Sigmoid colon (tissue), 6 donors: ENCODE measurements at regions not wholly inside any gene's neighbourhood (a gene's known extent, or its start where the extent isn't known, plus 50 kb on each side); places are given as distances from the start of the nearest gene placed in this dataset.
"Not testable (repeated sequence)": the region's sequence is repeated elsewhere in the genome, so short reads cannot be mapped to it uniquely, and the experiment has no call there.

ENCODE experiments used
- DNase-seq: peaks from one replicate; pipeline ENCODE4 v3.0.0-alpha.2; 2019
- H3K27ac ChIP-seq, 4 donors: fragments of 200-600 bp; sonication (generic); one replicate each; pipeline ENCODE4 v1.5.1; 2016 to 2019; ENCODE audit warnings: mild to moderate bottlenecking in 1 of 4
- H3K27me3 ChIP-seq, 3 donors: fragments of 200-600 bp; sonication (generic); one replicate each; pipeline ENCODE4 v1.5.1; 2019; ENCODE audit warnings: mild to moderate bottlenecking in 1 of 3
- H3K36me3 ChIP-seq, 4 donors: fragments of 200-600 bp; sonication (generic); one replicate each; pipeline ENCODE4 v1.5.1; 2016 to 2019
- H3K4me1 ChIP-seq, 4 donors: fragments of 200-600 bp; sonication (generic); one replicate each; pipeline ENCODE4 v1.5.1; 2017 to 2019
- H3K4me3 ChIP-seq, 4 donors: fragments of 200-600 bp; sonication (generic); one replicate each; pipeline ENCODE4 v1.5.1; 2017 to 2019; ENCODE audit warnings: mild to moderate bottlenecking in 2 of 4, moderate library complexity in 1 of 4
- H3K9me3 ChIP-seq, 4 donors: fragments of 200-600 bp in 3 of 4; sonication (generic) in 3 of 4; one replicate each; pipeline versions ENCODE4 v1.5.1 to v1.6.1; 2013 to 2019
- CTCF ChIP-seq, 4 experiments: fragments of 450-650 bp in 3 of 4; fragments of 200-600 bp in 1 of 4; IDR thresholded peaks; one replicate each; pipeline ENCODE4 v1.5.1; 2016 to 2019; ENCODE audit warnings: antibody characterized with exemption in 4 of 4, mild to moderate bottlenecking in 3 of 4, moderate library complexity in 2 of 4
- EP300 ChIP-seq, 4 donors: sonication (generic); formaldehyde crosslinking; IDR thresholded peaks; one replicate each; pipeline ENCODE4 v1.6.1; 2017; ENCODE audit warnings: antibody characterized with exemption in 4 of 4
- POLR2A ChIP-seq, 2 donors: fragments of 450-650 bp; IDR thresholded peaks; one replicate each; pipeline ENCODE4 v1.6.1; 2016; ENCODE audit warnings: antibody characterized with exemption in 2 of 2, mild to moderate bottlenecking in 2 of 2, moderate library complexity in 2 of 2
- POLR2AphosphoS5 ChIP-seq, 4 donors: sonication (generic); formaldehyde crosslinking; IDR thresholded peaks; one replicate each; pipeline ENCODE4 v1.6.1; 2017; ENCODE audit warnings: antibody characterized with exemption in 4 of 4
- WGBS, 2 donors: extraction: QIAGEN DNeasy Blood & Tissue Kit; methylation state at CpG; one replicate each; pipeline ENCODE4 v1.1.7; 2013; 5-methylcytosine and 5-hydroxymethylcytosine counted together
- intact Hi-C: fragments of 100-400 bp; cut with DNase I; formaldehyde crosslinking; loops from one replicate; pipeline ENCODE4 v1.15.1; 2023
- donor health status: healthy with polysubstance abuse.
- donor health status: healthy.

GRCh38 chr14:21860172-21860571 lies 186.6 kb upstream of the OR4E1 start:
- TF ChIP-seq EP300 (IDR thresholded peaks at IDR 0.05): no peak
- TF ChIP-seq POLR2AphosphoS5 (IDR thresholded peaks at IDR 0.05): no peak
- TF ChIP-seq CTCF (IDR thresholded peaks at IDR 0.05): peak in 1 of 4 experiments; percentile 7
- no peak for TF ChIP-seq POLR2A (IDR thresholded peaks at IDR 0.05)
- Histone ChIP-seq H3K4me1 (peaks cover 0 to 5% (median 0%) of the 10 kb centered on the region in 4 donors), H3K27me3 (no peaks in the 10 kb centered on the region), H3K4me3 (no peak overlapping the region), H3K9me3 (no peaks in the 10 kb centered on the region), H3K27ac (no peak overlapping the region), H3K36me3 (no peaks in the 10 kb centered on the region)
- no peak for DNase-seq
- WGBS, 2 donors: 72 to 78% methylated on average over 3 of the region's 3 CpGs
- intact Hi-C loops: no loop called here

GRCh38 chr14:21852775-21853174 lies 179.2 kb upstream of the OR4E1 start:
- H3K4me3 ChIP-seq: no peak overlapping the region
- intact Hi-C loops: no loop called here
- DNase-seq: no peak
- H3K27ac ChIP-seq: no peak overlapping the region
- no peaks in the 10 kb centered on the region for H3K27me3 ChIP-seq
- TF ChIP-seq EP300 (IDR thresholded peaks at IDR 0.05): no peak
- TF ChIP-seq CTCF (IDR thresholded peaks at IDR 0.05): no peak
- TF ChIP-seq POLR2AphosphoS5 (IDR thresholded peaks at IDR 0.05): no peak
- no peak for TF ChIP-seq POLR2A (IDR thresholded peaks at IDR 0.05)
- no peaks in the 10 kb centered on the region for H3K36me3 ChIP-seq
- H3K9me3 ChIP-seq: no peaks in the 10 kb centered on the region
- WGBS, 2 donors: 82 to 85% methylated on average over 3 of the region's 3 CpGs
- no peaks in the 10 kb centered on the region for H3K4me1 ChIP-seq

- WGBS, 2 donors: 24 to 26% methylated on average over 4 of the region's 4 CpGs
- Histone ChIP-seq H3K4me1 (no peaks in the 10 kb centered on the region), H3K4me3 (no peak overlapping the region), H3K27me3 (no peaks in the 10 kb centered on the region), H3K27ac (no peak overlapping the region), H3K36me3 (no peaks in the 10 kb centered on the region), H3K9me3 (no peaks in the 10 kb centered on the region)
- intact Hi-C loops: no loop called here
- DNase-seq: no peak
- TF ChIP-seq POLR2AphosphoS5 (IDR thresholded peaks at IDR 0.05): no peak
- peak in 3 of 4 experiments; percentile 11 to 49 (median 12) for TF ChIP-seq CTCF (IDR thresholded peaks at IDR 0.05)
Observed at GRCh38 chr14:21852061-21852664, 178.5 kb upstream of the OR4E1 start.

- WGBS, 2 donors: 60 to 69% methylated on average over 11 of the region's 11 CpGs
- DNase-seq, intact Hi-C loops: not testable (repeated sequence)
Observed at GRCh38 chr14:21846902-21847301, 173.3 kb upstream of the OR4E1 start.

GRCh38 chr14:21846227-21846885 lies 172.7 kb upstream of the OR4E1 start:
- 26 to 33% methylated on average over 13 of the region's 13 CpGs for WGBS, 2 donors
- Histone ChIP-seq H3K36me3 (no peaks in the 10 kb centered on the region), H3K9me3 (no peaks in the 10 kb centered on the region), H3K4me1 (no peaks in the 10 kb centered on the region), H3K4me3 (no peak overlapping the region), H3K27me3 (peaks cover 0 to 3% (median 0%) of the 10 kb centered on the region in 3 donors), H3K27ac (no peak overlapping the region)
- TF ChIP-seq POLR2A (IDR thresholded peaks at IDR 0.05) (no peak), CTCF (IDR thresholded peaks at IDR 0.05) (peak in 1 of 4 experiments; percentile 42)
- intact Hi-C loops: no loop called here
- no peak for DNase-seq

More at GRCh38 chr14:21846902-21847301, 173.3 kb upstream of the OR4E1 start:
- H3K9me3 ChIP-seq, H3K27ac ChIP-seq, H3K27me3 ChIP-seq, H3K36me3 ChIP-seq, H3K4me1 ChIP-seq, H3K4me3 ChIP-seq: not testable (repeated sequence)
